ENCODE measurements at regions not wholly inside any gene's neighbourhood (a gene's known extent, or its start where the extent isn't known, plus 50 kb on each side); places are given as distances from the start of the nearest gene placed in this dataset.

- Histone ChIP-seq H3K4me2 (no peak overlapping the region), H3K4me1 (no peaks in the 10 kb centered on the region), H3K27me3 (no peaks in the 10 kb centered on the region), H3F3A (ENCODE audit: low read depth) (no peaks in the 10 kb centered on the region), H3K4me3 (no peak overlapping the region), H3K9ac (no peak overlapping the region), H3K9me3 (ENCODE audit: low read depth) (no peaks in the 10 kb centered on the region), H3K36me3 (no peaks in the 10 kb centered on the region), H4K20me1 (ENCODE audit: low read depth) (no peaks in the 10 kb centered on the region), H3K79me2 (ENCODE audit: low read depth) (no peaks in the 10 kb centered on the region), H3K27ac (no peak overlapping the region), H2AFZ (replicated peaks) (no peak overlapping the region)
- TF ChIP-seq EZH2phosphoT487 (IDR thresholded peaks at IDR 0.05) (no peak), CTCF (IDR thresholded peaks at IDR 0.05) (no peak), EZH2 (IDR thresholded peaks at IDR 0.05) (no peak)
- Mint-ChIP-seq H3K27ac (peak overlapping the region; percentile 88), H3K27me3 (ENCODE audit: insufficient read depth, low read depth) (peaks cover 4% of the 10 kb centered on the region), H3K36me3 (no peaks in the 10 kb centered on the region), H3K4me3 (no peak overlapping the region), H3K4me1 (peaks cover 15% of the 10 kb centered on the region), H3K9me3 (no peaks in the 10 kb centered on the region)
- no peak for DNase-seq (ENCODE audit: low spot score)
These were observed 70.6 kb downstream of the COPS8 start for GRCh38 chr2:237156031-237156856.

GRCh38 chr2:237156857-237157779, 71.4 kb downstream of the COPS8 start:
- Histone ChIP-seq H3F3A (ENCODE audit: low read depth) (no peaks in the 10 kb centered on the region), H3K9me3 (ENCODE audit: low read depth) (no peaks in the 10 kb centered on the region), H3K9ac (no peak overlapping the region), H3K4me1 (no peaks in the 10 kb centered on the region), H3K27ac (no peak overlapping the region), H3K79me2 (ENCODE audit: low read depth) (no peaks in the 10 kb centered on the region), H2AFZ (replicated peaks) (no peak overlapping the region), H3K36me3 (no peaks in the 10 kb centered on the region), H4K20me1 (ENCODE audit: low read depth) (no peaks in the 10 kb centered on the region), H3K4me2 (no peak overlapping the region), H3K4me3 (no peak overlapping the region), H3K27me3 (no peaks in the 10 kb centered on the region)
- Mint-ChIP-seq H3K27me3 (ENCODE audit: insufficient read depth, low read depth) (peaks cover 4% of the 10 kb centered on the region), H3K4me1 (peaks cover 15% of the 10 kb centered on the region), H3K36me3 (no peaks in the 10 kb centered on the region), H3K4me3 (no peak overlapping the region), H3K27ac (peak overlapping the region; percentile 87), H3K9me3 (peaks cover 3% of the 10 kb centered on the region)
- no peak for DNase-seq (ENCODE audit: low spot score)
- TF ChIP-seq EZH2 (IDR thresholded peaks at IDR 0.05) (no peak), CTCF (IDR thresholded peaks at IDR 0.05) (no peak), EZH2phosphoT487 (IDR thresholded peaks at IDR 0.05) (no peak)

- DNase-seq (ENCODE audit: low spot score), result no peak
- H3K27me3 Mint-ChIP-seq (ENCODE audit: insufficient read depth, low read depth), result peaks cover 4% of the 10 kb centered on the region
- no peaks in the 10 kb centered on the region for H3K9me3 ChIP-seq (ENCODE audit: low read depth)
- H3K36me3 ChIP-seq, result no peaks in the 10 kb centered on the region
- H3K27ac Mint-ChIP-seq, result no peak overlapping the region
- no peaks in the 10 kb centered on the region for H3K4me1 ChIP-seq
- H3K9me3 Mint-ChIP-seq, result peaks cover 3% of the 10 kb centered on the region
- no peak overlapping the region for H3K4me3 Mint-ChIP-seq
- no peaks in the 10 kb centered on the region for H3K27me3 ChIP-seq
- TF ChIP-seq EZH2phosphoT487 (IDR thresholded peaks at IDR 0.05) (no peak), EZH2 (IDR thresholded peaks at IDR 0.05) (no peak), CTCF (IDR thresholded peaks at IDR 0.05) (no peak)
- no peaks in the 10 kb centered on the region for H4K20me1 ChIP-seq (ENCODE audit: low read depth)
- H3K4me2 ChIP-seq, result no peak overlapping the region
- H3K9ac ChIP-seq, result no peak overlapping the region
- no peak overlapping the region for H3K27ac ChIP-seq
- H3K4me1 Mint-ChIP-seq, result peaks cover 15% of the 10 kb centered on the region
- no peaks in the 10 kb centered on the region for H3K36me3 Mint-ChIP-seq
- H3F3A ChIP-seq (ENCODE audit: low read depth), result no peaks in the 10 kb centered on the region
- no peak overlapping the region for H3K4me3 ChIP-seq
- no peaks in the 10 kb centered on the region for H3K79me2 ChIP-seq (ENCODE audit: low read depth)
- H2AFZ ChIP-seq (replicated peaks), result no peak overlapping the region
These were observed 72.1 kb downstream of the COPS8 start for GRCh38 chr2:237157780-237158102.

All from neural progenitor cell (in vitro differentiated cells).